ENCODE measurements at regions not wholly inside any gene's neighbourhood (a gene's known extent, or its start where the extent isn't known, plus 50 kb on each side); places are given as distances from the start of the nearest gene placed in this dataset.

GRCh38 chr2:129927696-129928095, 51.8 kb upstream of the RAB6C start:
- H3K4me1 Mint-ChIP-seq: peaks cover 2% of the 10 kb centered on the region
- H3K4me3 Mint-ChIP-seq: no peak overlapping the region
- CTCF ChIA-PET: interaction anchor here (1.1 to 2.2 kb wide), 2 partner anchors 9 to 405 kb away, joined by 3 to 8 read pairs; no protein-coding TSS in a partner anchor
- POLR2A ChIA-PET: no interaction called here
- H3K27ac Mint-ChIP-seq: no peak overlapping the region
- H3K36me3 Mint-ChIP-seq (ENCODE audit: low read depth): no peaks in the 10 kb centered on the region
- peaks cover 12% of the 10 kb centered on the region for H3K27me3 Mint-ChIP-seq
- H3K9me3 Mint-ChIP-seq: no peaks in the 10 kb centered on the region
- DNase-seq: no peak

- no peak overlapping the region for H3K4me3 Mint-ChIP-seq
- CTCF ChIA-PET: no interaction called here
- peaks cover 17% of the 10 kb centered on the region for H3K27me3 Mint-ChIP-seq
- no peak overlapping the region for H3K27ac Mint-ChIP-seq
- no peaks in the 10 kb centered on the region for H3K4me1 Mint-ChIP-seq
- POLR2A ChIA-PET: no interaction called here
- DNase-seq: no peak
- H3K36me3 Mint-ChIP-seq (ENCODE audit: low read depth): no peaks in the 10 kb centered on the region
- H3K9me3 Mint-ChIP-seq: no peaks in the 10 kb centered on the region
Observed at GRCh38 chr2:129929321-129930290, 49.9 kb upstream of the RAB6C start.

Data from activated CD4-positive, alpha-beta memory T cell treated with anti-CD3 and anti-CD28 coated beads, Interleukin-2, amount 10 ng/mL, durations not matched to agents 7 days and 5 days (primary cell).